Breast epithelium (tissue), 4 donors: ENCODE measurements at regions not wholly inside any gene's neighbourhood (a gene's known extent, or its start where the extent isn't known, plus 50 kb on each side); places are given as distances from the start of the nearest gene placed in this dataset.

Experiments
- DNase-seq, 2 donors: peaks; one replicate each; pipeline ENCODE4 v3.0.0-alpha.2; 2019; ENCODE audit warnings: low spot score in 2 of 2
- H3K27ac ChIP-seq, 2 donors: fragments of 200-600 bp; sonication (generic) in 1 of 2; one replicate each; pipeline ENCODE4 v1.5.1; 2016 to 2019; ENCODE audit warnings: mild to moderate bottlenecking in 1 of 2
- H3K27me3 ChIP-seq, 2 donors: fragments of 200-600 bp; sonication (generic) in 1 of 2; one replicate each; pipeline versions ENCODE4 v1.5.1 to v1.6.0; 2017 to 2019; ENCODE audit warnings: control low read depth in 1 of 2, mild to moderate bottlenecking in 1 of 2
- H3K36me3 ChIP-seq: fragments of 200-600 bp; one replicate; pipeline ENCODE4 v1.5.1; 2019
- H3K4me1 ChIP-seq, 2 donors: fragments of 200-600 bp; sonication (generic); one replicate each; pipeline ENCODE4 v1.5.1; 2016 to 2019; ENCODE audit warnings: control low read depth in 1 of 2
- H3K4me3 ChIP-seq, 3 donors: fragments of 200-600 bp; sonication (generic); 1 replicate in 2 of 3; 2 replicates in 1 of 3; pipeline ENCODE4 v1.5.1; 2016 to 2019; ENCODE audit warnings: mild to moderate bottlenecking in 3 of 3, moderate library complexity in 2 of 3
- H3K9me3 ChIP-seq, 2 donors: fragments of 200-600 bp; sonication (generic) in 1 of 2; one replicate each; pipeline ENCODE4 v1.5.1; 2016 to 2019; ENCODE audit warnings: control low read depth in 1 of 2
- POLR2A ChIP-seq: fragments of 450-650 bp; IDR thresholded peaks from one replicate; pipeline ENCODE4 v1.6.1; 2016; ENCODE audit warnings: antibody characterized with exemption, mild to moderate bottlenecking, moderate library complexity
- POLR2AphosphoS5 ChIP-seq, 3 donors: sonication (generic); formaldehyde crosslinking; IDR thresholded peaks; one replicate each; pipeline ENCODE4 v1.6.1; 2017; ENCODE audit warnings: antibody characterized with exemption in 3 of 3
- intact Hi-C: fragments of 100-400 bp; cut with DNase I; formaldehyde crosslinking; loops from one replicate; pipeline ENCODE4 v1.15.1; 2023; ENCODE audit warnings: low total_unique reads
- TF ChIP-seq, protein P1 (sequence below), 3 donors: fragments of 450-650 bp; IDR thresholded peaks; one replicate each; pipeline ENCODE4 v1.5.1; 2016 to 2017; ENCODE audit warnings: antibody characterized with exemption in 3 of 3, mild to moderate bottlenecking in 3 of 3, moderate library complexity in 3 of 3

DNA sequence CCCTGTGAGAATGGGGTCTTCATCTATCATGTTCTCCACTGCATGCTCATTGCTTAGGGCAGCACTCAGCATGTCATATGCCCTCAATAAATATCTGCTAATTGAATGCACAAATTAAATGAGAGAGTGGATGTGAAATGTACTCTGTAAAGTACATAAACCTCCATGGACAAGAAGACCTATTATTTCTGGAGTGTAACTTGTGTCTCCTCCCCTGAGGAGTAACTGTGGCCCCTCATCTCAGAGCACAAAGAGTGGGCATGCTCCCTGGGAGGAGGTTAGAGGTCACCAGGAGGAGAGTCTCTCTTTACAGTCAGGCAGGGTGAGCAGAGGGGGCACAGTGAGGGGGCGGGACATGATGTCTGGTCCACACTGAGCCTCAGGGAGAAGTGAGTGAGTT is 313.6 kb upstream of the PODXL start:
- intact Hi-C loops = loop anchor here (5.0 kb wide), 1 partner anchor 142 kb away; no protein-coding TSS in a partner anchor
- TF ChIP-seq, protein P1, sequence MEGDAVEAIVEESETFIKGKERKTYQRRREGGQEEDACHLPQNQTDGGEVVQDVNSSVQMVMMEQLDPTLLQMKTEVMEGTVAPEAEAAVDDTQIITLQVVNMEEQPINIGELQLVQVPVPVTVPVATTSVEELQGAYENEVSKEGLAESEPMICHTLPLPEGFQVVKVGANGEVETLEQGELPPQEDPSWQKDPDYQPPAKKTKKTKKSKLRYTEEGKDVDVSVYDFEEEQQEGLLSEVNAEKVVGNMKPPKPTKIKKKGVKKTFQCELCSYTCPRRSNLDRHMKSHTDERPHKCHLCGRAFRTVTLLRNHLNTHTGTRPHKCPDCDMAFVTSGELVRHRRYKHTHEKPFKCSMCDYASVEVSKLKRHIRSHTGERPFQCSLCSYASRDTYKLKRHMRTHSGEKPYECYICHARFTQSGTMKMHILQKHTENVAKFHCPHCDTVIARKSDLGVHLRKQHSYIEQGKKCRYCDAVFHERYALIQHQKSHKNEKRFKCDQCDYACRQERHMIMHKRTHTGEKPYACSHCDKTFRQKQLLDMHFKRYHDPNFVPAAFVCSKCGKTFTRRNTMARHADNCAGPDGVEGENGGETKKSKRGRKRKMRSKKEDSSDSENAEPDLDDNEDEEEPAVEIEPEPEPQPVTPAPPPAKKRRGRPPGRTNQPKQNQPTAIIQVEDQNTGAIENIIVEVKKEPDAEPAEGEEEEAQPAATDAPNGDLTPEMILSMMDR (IDR thresholded peaks at IDR 0.05) = no peak
- no peak for DNase-seq
- no peak overlapping the region for H3K27ac ChIP-seq
- no peaks in the 10 kb centered on the region for H3K27me3 ChIP-seq
- no peaks in the 10 kb centered on the region for H3K9me3 ChIP-seq
- no peaks in the 10 kb centered on the region for H3K36me3 ChIP-seq
- H3K4me1 ChIP-seq = no peaks in the 10 kb centered on the region
- H3K4me3 ChIP-seq = no peak overlapping the region

DNA sequence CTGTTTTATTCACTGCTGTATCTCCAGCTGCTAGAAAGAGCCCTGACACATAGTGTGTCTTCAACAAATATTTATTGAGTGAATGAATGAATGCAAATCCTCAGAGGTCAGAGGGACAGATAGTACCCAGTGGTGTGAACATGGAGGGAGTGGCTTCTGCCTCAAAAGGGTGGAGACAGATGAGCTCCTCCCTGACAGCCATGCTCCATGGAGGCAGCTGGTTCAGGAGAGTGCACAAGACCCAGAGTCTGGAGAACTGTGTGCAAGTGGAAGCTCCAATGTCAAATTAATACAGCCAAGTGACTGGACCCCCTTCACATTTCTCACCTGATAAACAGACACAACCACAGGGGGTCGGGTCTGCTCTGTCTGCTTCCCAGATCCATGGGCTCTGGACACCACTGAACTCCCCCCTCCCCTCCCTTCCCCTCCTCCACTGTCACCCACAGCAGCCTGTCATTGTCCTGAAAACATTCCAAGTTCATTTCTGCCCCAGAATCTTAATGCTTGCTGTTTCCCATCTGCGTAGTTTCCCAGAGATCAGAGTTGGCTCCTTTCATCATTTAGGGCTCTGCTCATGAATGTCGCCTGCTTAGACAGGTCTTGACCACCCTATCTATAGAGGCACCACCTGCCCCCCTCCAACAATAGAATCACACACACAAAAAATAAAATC is 312.9 kb upstream of the PODXL start:
- no peak for DNase-seq
- Histone ChIP-seq H3K4me1 (no peaks in the 10 kb centered on the region), H3K27me3 (no peaks in the 10 kb centered on the region), H3K36me3 (no peaks in the 10 kb centered on the region), H3K27ac (no peak overlapping the region), H3K4me3 (no peak overlapping the region), H3K9me3 (no peaks in the 10 kb centered on the region)
- TF ChIP-seq, protein P1 (IDR thresholded peaks at IDR 0.05) = no peak
- TF ChIP-seq POLR2A (no peak), POLR2AphosphoS5 (IDR thresholded peaks at IDR 0.05) (no peak)
- intact Hi-C loops = loop anchor here (5.0 kb wide), 1 partner anchor 143 kb away; no protein-coding TSS in a partner anchor

DNA sequence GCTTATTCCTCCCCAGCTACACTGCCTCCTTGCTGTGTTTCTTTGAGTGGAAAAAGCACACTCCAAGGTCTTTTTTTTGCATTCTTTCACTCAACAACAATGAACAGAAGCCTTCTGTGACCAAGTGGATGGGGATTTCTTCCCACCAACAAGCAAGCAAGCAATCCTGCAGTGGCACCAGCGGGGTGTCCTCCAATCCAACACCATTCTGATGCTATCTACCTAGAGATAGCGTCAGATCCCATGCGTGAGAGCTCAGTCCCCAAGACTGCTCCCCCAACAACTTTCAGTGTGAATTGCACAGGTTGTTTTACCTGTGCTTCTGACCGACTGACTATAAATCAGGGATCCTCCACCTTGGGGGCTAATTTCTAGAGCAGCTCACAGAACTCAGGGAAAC is 311.0 kb upstream of the PODXL start:
- Histone ChIP-seq H3K36me3 (no peaks in the 10 kb centered on the region), H3K4me1 (no peaks in the 10 kb centered on the region), H3K4me3 (no peak overlapping the region), H3K27me3 (no peaks in the 10 kb centered on the region), H3K9me3 (no peaks in the 10 kb centered on the region), H3K27ac (no peak overlapping the region)
- DNase-seq = no peak
- TF ChIP-seq, protein P1 (IDR thresholded peaks at IDR 0.05) = no peak
- no peak for TF ChIP-seq POLR2AphosphoS5 (IDR thresholded peaks at IDR 0.05)
- no peak for TF ChIP-seq POLR2A
- intact Hi-C loops = loop anchor here (5.0 kb wide), 1 partner anchor 145 kb away; no protein-coding TSS in a partner anchor

DNA sequence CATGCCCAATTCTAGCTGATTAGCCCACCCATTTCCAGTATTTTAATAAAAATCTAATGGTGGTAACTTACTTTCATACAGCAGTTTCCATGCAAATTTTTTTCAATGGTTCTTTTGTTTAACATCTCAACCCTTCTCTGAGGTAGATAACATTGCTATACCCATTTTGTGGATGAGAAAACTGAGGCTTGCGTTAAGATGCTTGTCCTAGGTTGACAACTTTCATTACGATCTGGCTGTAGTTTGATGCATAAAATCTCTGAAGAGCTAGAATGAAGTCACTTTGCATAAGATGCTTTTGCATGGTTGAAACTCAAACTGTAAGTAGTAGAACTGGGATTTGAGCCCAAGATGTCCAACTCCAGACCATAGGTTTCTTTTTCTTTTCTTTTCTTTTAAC is 309.5 kb upstream of the PODXL start:
- no peaks in the 10 kb centered on the region for H3K36me3 ChIP-seq
- TF ChIP-seq POLR2AphosphoS5 (IDR thresholded peaks at IDR 0.05) (no peak), POLR2A (no peak)
- TF ChIP-seq, protein P1 (IDR thresholded peaks at IDR 0.05) = no peak
- H3K27me3 ChIP-seq = no peaks in the 10 kb centered on the region
- intact Hi-C loops = loop anchor here (5.0 kb wide), 1 partner anchor 146 kb away; no protein-coding TSS in a partner anchor
- no peaks in the 10 kb centered on the region for H3K4me1 ChIP-seq
- H3K4me3 ChIP-seq = no peak overlapping the region
- DNase-seq = no peak
- no peaks in the 10 kb centered on the region for H3K9me3 ChIP-seq
- H3K27ac ChIP-seq = no peak overlapping the region

DNA sequence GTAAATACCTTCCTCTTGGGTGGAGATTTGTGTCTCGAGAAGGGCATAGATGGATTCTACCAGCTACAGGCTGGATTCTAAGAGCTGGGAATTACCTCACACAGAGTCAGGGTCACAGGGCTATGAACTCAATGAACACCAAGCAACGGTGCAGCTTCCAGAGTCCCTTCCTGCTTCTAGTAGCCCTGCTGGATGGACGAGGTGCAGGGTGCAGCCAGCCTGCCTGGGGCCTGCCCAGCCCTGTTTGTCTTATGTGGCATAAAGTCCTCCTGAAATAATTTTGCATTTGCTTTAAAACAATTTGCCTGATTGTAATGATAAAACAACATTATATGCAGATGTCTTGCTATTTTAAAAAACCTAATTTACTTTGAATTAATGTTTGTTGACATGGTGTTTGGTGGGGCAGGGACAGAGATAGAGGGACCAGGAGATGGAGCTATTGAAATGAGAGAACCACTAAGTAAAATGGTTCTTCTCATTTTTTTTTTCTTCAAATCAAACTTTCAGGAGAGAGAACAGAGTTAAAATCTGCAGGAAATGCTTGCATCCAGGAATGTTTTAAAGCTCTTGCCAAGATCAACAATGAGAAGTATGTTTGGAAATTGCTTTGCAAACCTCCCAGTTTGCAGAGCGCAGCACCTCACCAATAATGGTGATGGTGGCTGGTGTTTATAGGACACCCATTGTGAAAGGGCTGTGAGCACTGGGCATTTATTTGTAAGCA is 305.4 kb upstream of the PODXL start:
- Histone ChIP-seq H3K27ac (no peak overlapping the region), H3K9me3 (no peaks in the 10 kb centered on the region), H3K27me3 (no peaks in the 10 kb centered on the region), H3K4me1 (no peaks in the 10 kb centered on the region), H3K4me3 (no peak overlapping the region), H3K36me3 (no peaks in the 10 kb centered on the region)
- TF ChIP-seq POLR2AphosphoS5 (IDR thresholded peaks at IDR 0.05) = no peak
- intact Hi-C loops = no loop called here
- DNase-seq = no peak
